Neural cell (in vitro differentiated cells): ENCODE measurements at regions not wholly inside any gene's neighbourhood (a gene's known extent, or its start where the extent isn't known, plus 50 kb on each side); places are given as distances from the start of the nearest gene placed in this dataset.

Experiments used
- H2AFZ ChIP-seq: fragments of 200-600, 300-800 bp; sonication (generic), shearing (Covaris generic); 2 replicates; pipeline ENCODE4 v1.6.0; 2014; ENCODE audit warnings: low read depth, mild to moderate bottlenecking, antibody characterized with exemption, low read length, moderate library complexity
- H3F3A ChIP-seq: fragments of 200-600 bp; shearing (Covaris generic); 2 replicates; pipeline ENCODE4 v1.6.1; 2016; ENCODE audit warnings: mild to moderate bottlenecking, moderate library complexity, mixed read lengths, antibody characterized with exemption, low read length; ENCODE audit not compliant: insufficient read depth, poor library complexity, severe bottlenecking
- H3K27ac ChIP-seq: fragments of 200-600, 300-800 bp; sonication (generic), shearing (Covaris generic); 2 replicates; pipeline ENCODE4 v1.5.1; 2014; ENCODE audit warnings: mild to moderate bottlenecking, low read length, moderate library complexity
- H3K27me3 ChIP-seq: fragments of 300-800, 200-600 bp; sonication (generic), shearing (Covaris generic); 2 replicates; pipeline ENCODE4 v1.6.0; 2014; ENCODE audit warnings: mild to moderate bottlenecking, low read depth, low read length, moderate library complexity; ENCODE audit not compliant: insufficient read depth
- H3K36me3 ChIP-seq: fragments of 300-800, 200-600 bp; sonication (generic), shearing (Covaris generic); 2 replicates; pipeline ENCODE4 v1.5.1; 2014; ENCODE audit warnings: mild to moderate bottlenecking, antibody characterized with exemption, low read length, moderate library complexity; ENCODE audit not compliant: insufficient read depth
- H3K4me2 ChIP-seq: fragments of 300-800, 200-600 bp; sonication (generic), shearing (Covaris generic); 2 replicates; pipeline ENCODE4 v1.6.0; 2014; ENCODE audit warnings: mild to moderate bottlenecking, low read length
- H3K4me3 ChIP-seq: fragments of 300-800, 200-600 bp; sonication (generic), shearing (Covaris generic); 2 replicates; pipeline ENCODE4 v1.5.1; 2014; ENCODE audit warnings: mild to moderate bottlenecking, low read length, moderate library complexity
- H3K79me2 ChIP-seq: fragments of 200-600 bp; shearing (Covaris generic); replicated peaks from 2 replicates; pipeline ENCODE4 v1.6.0; 2014; ENCODE audit warnings: mild to moderate bottlenecking, low read length, moderate library complexity; ENCODE audit not compliant: insufficient read depth
- H3K9ac ChIP-seq: fragments of 300-800, 200-600 bp; sonication (generic), shearing (Covaris generic); 2 replicates; pipeline ENCODE4 v1.6.1; 2016; ENCODE audit warnings: mild to moderate bottlenecking, low read length, mixed read lengths
- H3K9me2 ChIP-seq: fragments of 200-600 bp; shearing (Covaris generic); 2 replicates; pipeline ENCODE4 v1.6.1; 2016; ENCODE audit warnings: mild to moderate bottlenecking, low read length, mixed read lengths; ENCODE audit not compliant: insufficient read depth
- H3K9me3 ChIP-seq: fragments of 200-600, 300-800 bp; sonication (generic), shearing (Covaris generic); 2 replicates; pipeline ENCODE4 v1.6.1; 2016; ENCODE audit warnings: mild to moderate bottlenecking, mixed run types, low read length, moderate library complexity, mixed read lengths
- H4K20me1 ChIP-seq: fragments of 200-600 bp; shearing (Covaris generic); 2 replicates; pipeline ENCODE4 v1.6.1; 2016; ENCODE audit warnings: mild to moderate bottlenecking, mixed run types; ENCODE audit not compliant: insufficient read depth
- CTCF ChIP-seq: fragments of 450-650 bp; IDR thresholded peaks from 2 replicates; pipeline ENCODE4 v1.5.1; 2014; ENCODE audit warnings: antibody characterized with exemption, mild to moderate bottlenecking, moderate library complexity; ENCODE audit not compliant: poor library complexity, severe bottlenecking
- EP300 ChIP-seq: fragments of 450-650 bp; conservative IDR thresholded peaks from 2 replicates; pipeline ENCODE4 v1.6.1; 2014; ENCODE audit warnings: antibody characterized with exemption, mild to moderate bottlenecking, moderate library complexity; ENCODE audit not compliant: poor library complexity, severe bottlenecking
- EZH2 ChIP-seq: fragments of 200-600, 300-800 bp; shearing (Covaris generic), sonication (generic); IDR thresholded peaks from 2 replicates; pipeline ENCODE4 v1.6.1; 2014; ENCODE audit warnings: antibody characterized with exemption, low read length, borderline replicate concordance, mild to moderate bottlenecking; ENCODE audit not compliant: insufficient read depth, poor library complexity, severe bottlenecking
- MXI1 ChIP-seq: fragments of 450-650 bp; conservative IDR thresholded peaks from 2 replicates; pipeline ENCODE4 v1.6.1; 2014; ENCODE audit warnings: antibody characterized with exemption, mild to moderate bottlenecking; ENCODE audit not compliant: poor library complexity, severe bottlenecking
- POLR2AphosphoS5 ChIP-seq: IDR thresholded peaks from 2 replicates; pipeline ENCODE4 v1.6.1; 2012
- RAD21 ChIP-seq: fragments of 450-650 bp; conservative IDR thresholded peaks from 2 replicates; pipeline ENCODE4 v1.6.1; 2014; ENCODE audit warnings: antibody characterized with exemption, mild to moderate bottlenecking, moderate library complexity
- SMC3 ChIP-seq: fragments of 450-650 bp; conservative IDR thresholded peaks from 2 replicates; pipeline ENCODE4 v1.6.1; 2014; ENCODE audit warnings: antibody characterized with exemption, mild to moderate bottlenecking, moderate library complexity; ENCODE audit not compliant: poor library complexity
- TAF1 ChIP-seq: IDR thresholded peaks from 2 replicates; pipeline ENCODE4 v1.6.1; 2012; ENCODE audit warnings: low read depth
- TF ChIP-seq, protein P1 (sequence below): IDR thresholded peaks from 2 replicates; pipeline ENCODE4 v1.6.1; 2012; ENCODE audit warnings: borderline replicate concordance

GRCh38 chr2:147125145-147125544, 719.7 kb upstream of the ACVR2A start:
- H3K9me2 ChIP-seq: no peaks in the 10 kb centered on the region
- no peaks in the 10 kb centered on the region for H3K79me2 ChIP-seq
- no peak overlapping the region for H3K9ac ChIP-seq
- H3F3A ChIP-seq: no peaks in the 10 kb centered on the region
- H3K36me3 ChIP-seq: no peaks in the 10 kb centered on the region
- H2AFZ ChIP-seq: no peak overlapping the region
- H4K20me1 ChIP-seq: no peaks in the 10 kb centered on the region
- no peaks in the 10 kb centered on the region for H3K9me3 ChIP-seq
- H3K27ac ChIP-seq: no peak overlapping the region
- no peak overlapping the region for H3K4me3 ChIP-seq
- no peaks in the 10 kb centered on the region for H3K27me3 ChIP-seq
- TF ChIP-seq EP300: no peak
- TF ChIP-seq RAD21: no peak
- no peak for TF ChIP-seq SMC3
- TF ChIP-seq, protein P1, sequence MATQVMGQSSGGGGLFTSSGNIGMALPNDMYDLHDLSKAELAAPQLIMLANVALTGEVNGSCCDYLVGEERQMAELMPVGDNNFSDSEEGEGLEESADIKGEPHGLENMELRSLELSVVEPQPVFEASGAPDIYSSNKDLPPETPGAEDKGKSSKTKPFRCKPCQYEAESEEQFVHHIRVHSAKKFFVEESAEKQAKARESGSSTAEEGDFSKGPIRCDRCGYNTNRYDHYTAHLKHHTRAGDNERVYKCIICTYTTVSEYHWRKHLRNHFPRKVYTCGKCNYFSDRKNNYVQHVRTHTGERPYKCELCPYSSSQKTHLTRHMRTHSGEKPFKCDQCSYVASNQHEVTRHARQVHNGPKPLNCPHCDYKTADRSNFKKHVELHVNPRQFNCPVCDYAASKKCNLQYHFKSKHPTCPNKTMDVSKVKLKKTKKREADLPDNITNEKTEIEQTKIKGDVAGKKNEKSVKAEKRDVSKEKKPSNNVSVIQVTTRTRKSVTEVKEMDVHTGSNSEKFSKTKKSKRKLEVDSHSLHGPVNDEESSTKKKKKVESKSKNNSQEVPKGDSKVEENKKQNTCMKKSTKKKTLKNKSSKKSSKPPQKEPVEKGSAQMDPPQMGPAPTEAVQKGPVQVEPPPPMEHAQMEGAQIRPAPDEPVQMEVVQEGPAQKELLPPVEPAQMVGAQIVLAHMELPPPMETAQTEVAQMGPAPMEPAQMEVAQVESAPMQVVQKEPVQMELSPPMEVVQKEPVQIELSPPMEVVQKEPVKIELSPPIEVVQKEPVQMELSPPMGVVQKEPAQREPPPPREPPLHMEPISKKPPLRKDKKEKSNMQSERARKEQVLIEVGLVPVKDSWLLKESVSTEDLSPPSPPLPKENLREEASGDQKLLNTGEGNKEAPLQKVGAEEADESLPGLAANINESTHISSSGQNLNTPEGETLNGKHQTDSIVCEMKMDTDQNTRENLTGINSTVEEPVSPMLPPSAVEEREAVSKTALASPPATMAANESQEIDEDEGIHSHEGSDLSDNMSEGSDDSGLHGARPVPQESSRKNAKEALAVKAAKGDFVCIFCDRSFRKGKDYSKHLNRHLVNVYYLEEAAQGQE: no peak
- TF ChIP-seq POLR2AphosphoS5: no peak
- no peak for TF ChIP-seq TAF1
- TF ChIP-seq CTCF: no peak
- no peak for TF ChIP-seq MXI1
- no peak for TF ChIP-seq EZH2
- H3K4me2 ChIP-seq: no peak overlapping the region

DNA sequence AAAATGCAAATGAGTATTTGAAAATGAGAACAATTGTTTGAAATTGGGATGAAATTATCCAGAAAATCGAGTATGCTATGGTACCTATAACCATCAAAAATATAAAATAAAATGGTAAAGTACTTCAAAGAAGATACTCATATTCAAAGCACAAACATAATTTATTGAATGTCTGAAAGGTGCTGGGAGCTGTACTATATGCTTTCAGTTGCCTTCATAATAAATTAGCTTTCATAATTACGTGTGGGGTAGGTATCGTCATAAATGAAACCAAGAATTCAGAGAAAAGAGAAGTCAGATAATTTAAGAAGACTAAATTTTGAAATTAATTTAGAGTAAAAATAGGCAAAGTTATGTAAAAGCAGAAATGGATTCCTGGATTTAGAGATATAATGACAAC, 721.9 kb upstream of the ACVR2A start:
- Histone ChIP-seq H3K9ac (no peak overlapping the region), H3K4me3 (no peak overlapping the region), H4K20me1 (no peaks in the 10 kb centered on the region), H3K9me3 (no peaks in the 10 kb centered on the region), H3K9me2 (no peaks in the 10 kb centered on the region), H2AFZ (no peak overlapping the region), H3F3A (no peaks in the 10 kb centered on the region), H3K79me2 (no peaks in the 10 kb centered on the region), H3K27me3 (no peaks in the 10 kb centered on the region), H3K27ac (no peak overlapping the region), H3K36me3 (no peaks in the 10 kb centered on the region), H3K4me2 (no peak overlapping the region)
- no peak for TF ChIP-seq SMC3
- no peak for TF ChIP-seq POLR2AphosphoS5
- no peak for TF ChIP-seq EZH2
- TF ChIP-seq EP300: no peak
- TF ChIP-seq TAF1: no peak
- no peak for TF ChIP-seq MXI1

DNA sequence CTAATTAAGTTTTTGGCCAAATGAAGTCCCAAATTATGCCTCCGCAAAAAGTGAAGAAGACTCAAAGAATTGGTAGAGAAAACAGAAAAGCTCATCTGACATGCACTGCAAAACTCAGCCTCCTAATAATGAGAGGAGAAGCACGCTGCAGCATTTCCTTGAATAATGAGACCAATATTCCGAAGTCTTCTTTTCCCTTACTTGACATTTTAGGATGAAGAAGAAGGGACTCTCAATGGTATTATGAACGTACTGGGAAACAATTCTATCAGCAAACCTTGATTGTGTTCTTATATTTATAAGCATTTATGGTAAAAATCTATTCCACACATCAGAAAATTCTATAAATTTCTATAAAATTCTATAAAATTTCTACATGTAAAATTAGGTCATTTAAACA, 733.9 kb upstream of the ACVR2A start:
- no peaks in the 10 kb centered on the region for H3F3A ChIP-seq
- no peak overlapping the region for H3K4me3 ChIP-seq
- H2AFZ ChIP-seq: no peak overlapping the region
- H3K9me3 ChIP-seq: no peaks in the 10 kb centered on the region
- H4K20me1 ChIP-seq: no peaks in the 10 kb centered on the region
- no peaks in the 10 kb centered on the region for H3K27me3 ChIP-seq
- H3K36me3 ChIP-seq: no peaks in the 10 kb centered on the region
- TF ChIP-seq TAF1: no peak
- TF ChIP-seq EZH2: no peak
- H3K79me2 ChIP-seq: no peaks in the 10 kb centered on the region
- H3K9ac ChIP-seq: no peak overlapping the region
- H3K9me2 ChIP-seq: no peaks in the 10 kb centered on the region
- no peak overlapping the region for H3K27ac ChIP-seq
- H3K4me2 ChIP-seq: no peak overlapping the region
